ENCODE measurements at regions not wholly inside any gene's neighbourhood (a gene's known extent, or its start where the extent isn't known, plus 50 kb on each side); places are given as distances from the start of the nearest gene placed in this dataset.

DNA sequence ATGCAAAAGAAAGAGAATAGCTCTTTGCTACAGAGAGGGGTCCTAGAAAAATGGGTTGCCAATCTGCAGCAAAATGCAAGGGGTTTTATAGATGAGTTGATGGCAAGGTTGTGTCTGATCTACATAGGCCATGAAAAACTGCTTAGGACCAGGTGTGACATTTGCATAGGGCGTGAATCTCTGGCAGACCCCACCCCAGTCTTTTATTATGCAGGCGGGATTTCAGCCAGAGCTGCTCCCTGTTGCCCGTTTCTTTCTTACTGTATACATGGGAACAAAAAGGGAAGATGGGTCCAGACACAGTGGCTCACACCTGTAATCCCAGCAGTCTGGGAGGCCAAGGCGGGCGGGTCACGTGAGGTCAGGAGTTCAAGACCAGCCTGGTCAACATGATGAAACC, 286.4 kb upstream of the LRRTM4 start:
- H3K27me3 ChIP-seq (ENCODE audit: control insufficient read depth in 4 of 4, insufficient read depth in 4 of 4, low read length in 3 of 4), result no peaks in the 10 kb centered on the region
- H3K9ac ChIP-seq (ENCODE audit: low read depth in 1 of 2, low read length in 2 of 2), result no peak overlapping the region
- no peaks in the 10 kb centered on the region for H3K9me3 ChIP-seq (ENCODE audit: control insufficient read depth in 4 of 4, low read length in 3 of 4)
- TF ChIP-seq GABPA (IDR thresholded peaks at IDR 0.05 in 1 of 2, conservative IDR thresholded peaks at IDR 0.05 in 1 of 2) (no peak), HNF4G (IDR thresholded peaks at IDR 0.05) (no peak)
- TF ChIP-seq, protein P1, sequence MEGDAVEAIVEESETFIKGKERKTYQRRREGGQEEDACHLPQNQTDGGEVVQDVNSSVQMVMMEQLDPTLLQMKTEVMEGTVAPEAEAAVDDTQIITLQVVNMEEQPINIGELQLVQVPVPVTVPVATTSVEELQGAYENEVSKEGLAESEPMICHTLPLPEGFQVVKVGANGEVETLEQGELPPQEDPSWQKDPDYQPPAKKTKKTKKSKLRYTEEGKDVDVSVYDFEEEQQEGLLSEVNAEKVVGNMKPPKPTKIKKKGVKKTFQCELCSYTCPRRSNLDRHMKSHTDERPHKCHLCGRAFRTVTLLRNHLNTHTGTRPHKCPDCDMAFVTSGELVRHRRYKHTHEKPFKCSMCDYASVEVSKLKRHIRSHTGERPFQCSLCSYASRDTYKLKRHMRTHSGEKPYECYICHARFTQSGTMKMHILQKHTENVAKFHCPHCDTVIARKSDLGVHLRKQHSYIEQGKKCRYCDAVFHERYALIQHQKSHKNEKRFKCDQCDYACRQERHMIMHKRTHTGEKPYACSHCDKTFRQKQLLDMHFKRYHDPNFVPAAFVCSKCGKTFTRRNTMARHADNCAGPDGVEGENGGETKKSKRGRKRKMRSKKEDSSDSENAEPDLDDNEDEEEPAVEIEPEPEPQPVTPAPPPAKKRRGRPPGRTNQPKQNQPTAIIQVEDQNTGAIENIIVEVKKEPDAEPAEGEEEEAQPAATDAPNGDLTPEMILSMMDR (IDR thresholded peaks at IDR 0.05; ENCODE audit: low read depth, low read length, missing input control), result no peak
- TF ChIP-seq, protein P2, sequence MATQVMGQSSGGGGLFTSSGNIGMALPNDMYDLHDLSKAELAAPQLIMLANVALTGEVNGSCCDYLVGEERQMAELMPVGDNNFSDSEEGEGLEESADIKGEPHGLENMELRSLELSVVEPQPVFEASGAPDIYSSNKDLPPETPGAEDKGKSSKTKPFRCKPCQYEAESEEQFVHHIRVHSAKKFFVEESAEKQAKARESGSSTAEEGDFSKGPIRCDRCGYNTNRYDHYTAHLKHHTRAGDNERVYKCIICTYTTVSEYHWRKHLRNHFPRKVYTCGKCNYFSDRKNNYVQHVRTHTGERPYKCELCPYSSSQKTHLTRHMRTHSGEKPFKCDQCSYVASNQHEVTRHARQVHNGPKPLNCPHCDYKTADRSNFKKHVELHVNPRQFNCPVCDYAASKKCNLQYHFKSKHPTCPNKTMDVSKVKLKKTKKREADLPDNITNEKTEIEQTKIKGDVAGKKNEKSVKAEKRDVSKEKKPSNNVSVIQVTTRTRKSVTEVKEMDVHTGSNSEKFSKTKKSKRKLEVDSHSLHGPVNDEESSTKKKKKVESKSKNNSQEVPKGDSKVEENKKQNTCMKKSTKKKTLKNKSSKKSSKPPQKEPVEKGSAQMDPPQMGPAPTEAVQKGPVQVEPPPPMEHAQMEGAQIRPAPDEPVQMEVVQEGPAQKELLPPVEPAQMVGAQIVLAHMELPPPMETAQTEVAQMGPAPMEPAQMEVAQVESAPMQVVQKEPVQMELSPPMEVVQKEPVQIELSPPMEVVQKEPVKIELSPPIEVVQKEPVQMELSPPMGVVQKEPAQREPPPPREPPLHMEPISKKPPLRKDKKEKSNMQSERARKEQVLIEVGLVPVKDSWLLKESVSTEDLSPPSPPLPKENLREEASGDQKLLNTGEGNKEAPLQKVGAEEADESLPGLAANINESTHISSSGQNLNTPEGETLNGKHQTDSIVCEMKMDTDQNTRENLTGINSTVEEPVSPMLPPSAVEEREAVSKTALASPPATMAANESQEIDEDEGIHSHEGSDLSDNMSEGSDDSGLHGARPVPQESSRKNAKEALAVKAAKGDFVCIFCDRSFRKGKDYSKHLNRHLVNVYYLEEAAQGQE (IDR thresholded peaks at IDR 0.05), result no peak
- H3K4me3 ChIP-seq (ENCODE audit: low read depth in 1 of 3, low read length in 3 of 3), result no peak overlapping the region
- no peaks in the 10 kb centered on the region for H3K36me3 ChIP-seq (ENCODE audit: control insufficient read depth in 4 of 4, insufficient read depth in 3 of 4, low read depth in 1 of 4, low read length in 3 of 4)
- no peaks in the 10 kb centered on the region for H3K4me1 ChIP-seq (ENCODE audit: control insufficient read depth in 4 of 4, insufficient read depth in 4 of 4, low read length in 3 of 4)
- 83% methylated on average over 6 of the region's 6 CpGs for WGBS
- H3K27ac ChIP-seq (ENCODE audit: low read depth in 1 of 2, low read length in 2 of 2), result no peak overlapping the region
- no peak for DNase-seq (ENCODE audit: low spot score)

DNA sequence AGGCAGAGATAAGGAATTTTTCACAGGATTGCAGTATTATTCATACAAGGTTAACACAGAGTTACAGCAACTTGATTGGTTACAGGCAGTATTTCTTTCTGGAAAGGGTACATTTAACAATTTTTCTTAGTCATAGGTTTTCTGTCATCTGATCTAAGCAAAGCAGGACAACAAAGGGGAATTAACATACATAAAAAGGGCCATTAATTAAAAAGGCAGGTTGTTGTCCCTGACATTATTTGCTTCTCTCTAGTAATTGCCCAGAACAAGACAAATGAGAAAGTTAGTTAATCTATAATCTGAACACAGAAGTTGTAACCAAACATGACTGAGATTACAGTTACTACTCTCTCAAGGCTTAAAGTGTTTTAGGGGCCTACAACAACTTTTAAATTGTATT, 291.4 kb upstream of the LRRTM4 start:
- Histone ChIP-seq H3K4me3 (ENCODE audit: low read depth in 1 of 3, low read length in 3 of 3) (no peak overlapping the region), H3K9me3 (ENCODE audit: control insufficient read depth in 4 of 4, low read length in 3 of 4) (no peaks in the 10 kb centered on the region), H3K4me1 (ENCODE audit: control insufficient read depth in 4 of 4, insufficient read depth in 4 of 4, low read length in 3 of 4) (no peaks in the 10 kb centered on the region), H3K27me3 (ENCODE audit: control insufficient read depth in 4 of 4, insufficient read depth in 4 of 4, low read length in 3 of 4) (no peaks in the 10 kb centered on the region), H3K36me3 (ENCODE audit: control insufficient read depth in 4 of 4, insufficient read depth in 3 of 4, low read depth in 1 of 4, low read length in 3 of 4) (no peaks in the 10 kb centered on the region), H3K27ac (ENCODE audit: low read depth in 1 of 2, low read length in 2 of 2) (no peak overlapping the region), H3K9ac (ENCODE audit: low read depth in 1 of 2, low read length in 2 of 2) (no peak overlapping the region)
- no peak for DNase-seq (ENCODE audit: low spot score)
- no peak for TF ChIP-seq FOXA2 (IDR thresholded peaks at IDR 0.05)
- TF ChIP-seq, protein P2 (IDR thresholded peaks at IDR 0.05), result no peak
- TF ChIP-seq SP1 (IDR thresholded peaks at IDR 0.05), result no peak
- TF ChIP-seq, protein P1 (IDR thresholded peaks at IDR 0.05; ENCODE audit: low read depth, low read length, missing input control), result no peak
- no peak for TF ChIP-seq FOXA1 (IDR thresholded peaks at IDR 0.05)
- TF ChIP-seq NR2F2 (IDR thresholded peaks at IDR 0.05), result no peak
- no peak for TF ChIP-seq RXRA (IDR thresholded peaks at IDR 0.05)
- TF ChIP-seq, protein P3, sequence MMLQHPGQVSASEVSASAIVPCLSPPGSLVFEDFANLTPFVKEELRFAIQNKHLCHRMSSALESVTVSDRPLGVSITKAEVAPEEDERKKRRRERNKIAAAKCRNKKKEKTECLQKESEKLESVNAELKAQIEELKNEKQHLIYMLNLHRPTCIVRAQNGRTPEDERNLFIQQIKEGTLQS (IDR thresholded peaks at IDR 0.05), result no peak
- no peak for TF ChIP-seq GABPA (IDR thresholded peaks at IDR 0.05 in 1 of 2, conservative IDR thresholded peaks at IDR 0.05 in 1 of 2)
- TF ChIP-seq RAD21 (IDR thresholded peaks at IDR 0.05), result no peak
- TF ChIP-seq, protein P4, sequence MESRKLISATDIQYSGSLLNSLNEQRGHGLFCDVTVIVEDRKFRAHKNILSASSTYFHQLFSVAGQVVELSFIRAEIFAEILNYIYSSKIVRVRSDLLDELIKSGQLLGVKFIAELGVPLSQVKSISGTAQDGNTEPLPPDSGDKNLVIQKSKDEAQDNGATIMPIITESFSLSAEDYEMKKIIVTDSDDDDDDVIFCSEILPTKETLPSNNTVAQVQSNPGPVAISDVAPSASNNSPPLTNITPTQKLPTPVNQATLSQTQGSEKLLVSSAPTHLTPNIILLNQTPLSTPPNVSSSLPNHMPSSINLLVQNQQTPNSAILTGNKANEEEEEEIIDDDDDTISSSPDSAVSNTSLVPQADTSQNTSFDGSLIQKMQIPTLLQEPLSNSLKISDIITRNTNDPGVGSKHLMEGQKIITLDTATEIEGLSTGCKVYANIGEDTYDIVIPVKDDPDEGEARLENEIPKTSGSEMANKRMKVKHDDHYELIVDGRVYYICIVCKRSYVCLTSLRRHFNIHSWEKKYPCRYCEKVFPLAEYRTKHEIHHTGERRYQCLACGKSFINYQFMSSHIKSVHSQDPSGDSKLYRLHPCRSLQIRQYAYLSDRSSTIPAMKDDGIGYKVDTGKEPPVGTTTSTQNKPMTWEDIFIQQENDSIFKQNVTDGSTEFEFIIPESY (IDR thresholded peaks at IDR 0.05), result no peak
- TF ChIP-seq, protein P5, sequence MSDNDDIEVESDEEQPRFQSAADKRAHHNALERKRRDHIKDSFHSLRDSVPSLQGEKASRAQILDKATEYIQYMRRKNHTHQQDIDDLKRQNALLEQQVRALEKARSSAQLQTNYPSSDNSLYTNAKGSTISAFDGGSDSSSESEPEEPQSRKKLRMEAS (IDR thresholded peaks at IDR 0.05), result no peak
- no peak for TF ChIP-seq TAF1 (conservative IDR thresholded peaks at IDR 0.05)
- TF ChIP-seq EGR1 (IDR thresholded peaks at IDR 0.05; ENCODE audit: low read depth in 2 of 2), result no peak
- TF ChIP-seq JUND (IDR thresholded peaks at IDR 0.05), result no peak
